ENCODE measurements at regions not wholly inside any gene's neighbourhood (a gene's known extent, or its start where the extent isn't known, plus 50 kb on each side); places are given as distances from the start of the nearest gene placed in this dataset.

DNA sequence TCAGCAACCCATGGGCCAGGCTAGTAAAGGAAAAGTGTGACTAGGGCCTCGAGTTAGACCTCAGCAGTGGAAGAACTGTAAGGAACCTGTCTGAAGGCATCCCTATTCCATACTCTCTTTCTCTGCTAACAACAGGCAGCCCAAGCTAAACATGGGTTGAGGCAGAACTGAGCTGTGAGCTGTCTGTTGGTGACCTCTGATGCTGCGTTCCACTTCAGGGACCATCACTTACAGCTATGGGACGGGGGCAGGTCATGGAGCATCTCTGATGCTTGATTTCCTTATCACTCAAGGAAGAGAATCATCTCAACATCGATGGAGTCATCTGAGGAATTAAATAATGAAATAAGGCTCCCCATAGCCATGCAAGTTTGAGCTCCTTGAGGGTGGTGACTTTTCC lies 174.8 kb downstream of the ACTL7B start:
- H3K27me3 ChIP-seq (ENCODE audit: insufficient read depth): no peaks in the 10 kb centered on the region
- Mint-ChIP-seq H3K27ac (no peak overlapping the region), H3K4me1 (peaks cover 22% of the 10 kb centered on the region), H3K27me3 (ENCODE audit: insufficient read depth, low read depth, poor library complexity) (peaks cover 3% of the 10 kb centered on the region), H3K4me3 (no peak overlapping the region), H3K36me3 (ENCODE audit: low read depth) (no peaks in the 10 kb centered on the region), H3K9me3 (peaks cover 3% of the 10 kb centered on the region; the same call in 2 of the 3 replicates)
- H3K79me2 ChIP-seq (replicated peaks; ENCODE audit: insufficient read depth): no peaks in the 10 kb centered on the region
- TF ChIP-seq, protein P1, sequence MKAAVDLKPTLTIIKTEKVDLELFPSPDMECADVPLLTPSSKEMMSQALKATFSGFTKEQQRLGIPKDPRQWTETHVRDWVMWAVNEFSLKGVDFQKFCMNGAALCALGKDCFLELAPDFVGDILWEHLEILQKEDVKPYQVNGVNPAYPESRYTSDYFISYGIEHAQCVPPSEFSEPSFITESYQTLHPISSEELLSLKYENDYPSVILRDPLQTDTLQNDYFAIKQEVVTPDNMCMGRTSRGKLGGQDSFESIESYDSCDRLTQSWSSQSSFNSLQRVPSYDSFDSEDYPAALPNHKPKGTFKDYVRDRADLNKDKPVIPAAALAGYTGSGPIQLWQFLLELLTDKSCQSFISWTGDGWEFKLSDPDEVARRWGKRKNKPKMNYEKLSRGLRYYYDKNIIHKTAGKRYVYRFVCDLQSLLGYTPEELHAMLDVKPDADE (IDR thresholded peaks at IDR 0.05): no peak
- no peak for TF ChIP-seq ZNF114 (CRISPR knock-in tag; IDR thresholded peaks at IDR 0.05)
- no peak for TF ChIP-seq CREB1 (CRISPR knock-in tag; IDR thresholded peaks at IDR 0.05; ENCODE audit: low read depth)
- TF ChIP-seq STAT1 (IDR thresholded peaks at IDR 0.05; ENCODE audit: unreplicated experiment): no peak
- no peak overlapping the region; the same call in 1 of the 2 replicates for H2AFZ ChIP-seq
- no peak overlapping the region for H3K27ac ChIP-seq (ENCODE audit: low read depth)
- H3K9me2 ChIP-seq (ENCODE audit: insufficient read depth): peaks cover 3% of the 10 kb centered on the region; the same call in 1 of the 2 replicates
- ATAC-seq (no peak), DNase-seq (ENCODE audit: low spot score) (no peak)
- peaks cover 7% of the 10 kb centered on the region; the same call in 1 of the 2 replicates for H3K4me1 ChIP-seq (ENCODE audit: insufficient read depth)
- H3F3A ChIP-seq (replicated peaks; ENCODE audit: low read depth): no peaks in the 10 kb centered on the region
- no peaks in the 10 kb centered on the region for H4K20me1 ChIP-seq (replicated peaks; ENCODE audit: insufficient read depth)
- no peak overlapping the region for H3K4me2 ChIP-seq
- H3K36me3 ChIP-seq (ENCODE audit: insufficient read depth): no peaks in the 10 kb centered on the region
- H3K4me3 ChIP-seq: no peak overlapping the region

DNA sequence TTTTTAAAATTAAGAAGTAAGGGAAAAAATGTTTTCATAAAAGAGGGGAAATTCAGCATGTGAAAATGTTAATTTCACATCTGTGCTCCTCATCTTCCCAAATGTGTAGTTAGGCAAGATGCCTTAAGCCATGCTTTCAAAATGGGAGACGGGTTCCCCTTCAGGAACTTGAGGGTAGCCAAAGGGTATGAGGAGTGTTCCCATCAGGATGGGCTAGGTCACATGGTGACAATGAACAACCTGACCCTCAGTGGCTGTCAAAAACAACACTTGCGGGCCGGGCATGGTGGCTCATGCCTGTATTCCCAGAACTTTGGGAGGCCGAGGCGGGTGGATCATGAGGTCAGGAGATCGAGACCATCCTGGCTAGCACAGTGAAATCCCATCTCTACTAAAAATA lies 178.0 kb downstream of the ACTL7B start:
- H3K27ac ChIP-seq (ENCODE audit: low read depth): no peak overlapping the region
- peaks cover 19% of the 10 kb centered on the region for H3K4me1 Mint-ChIP-seq
- no peak for TF ChIP-seq ZNF331 (CRISPR knock-in tag; IDR thresholded peaks at IDR 0.05; ENCODE audit: low read depth)
- TF ChIP-seq, protein P2, sequence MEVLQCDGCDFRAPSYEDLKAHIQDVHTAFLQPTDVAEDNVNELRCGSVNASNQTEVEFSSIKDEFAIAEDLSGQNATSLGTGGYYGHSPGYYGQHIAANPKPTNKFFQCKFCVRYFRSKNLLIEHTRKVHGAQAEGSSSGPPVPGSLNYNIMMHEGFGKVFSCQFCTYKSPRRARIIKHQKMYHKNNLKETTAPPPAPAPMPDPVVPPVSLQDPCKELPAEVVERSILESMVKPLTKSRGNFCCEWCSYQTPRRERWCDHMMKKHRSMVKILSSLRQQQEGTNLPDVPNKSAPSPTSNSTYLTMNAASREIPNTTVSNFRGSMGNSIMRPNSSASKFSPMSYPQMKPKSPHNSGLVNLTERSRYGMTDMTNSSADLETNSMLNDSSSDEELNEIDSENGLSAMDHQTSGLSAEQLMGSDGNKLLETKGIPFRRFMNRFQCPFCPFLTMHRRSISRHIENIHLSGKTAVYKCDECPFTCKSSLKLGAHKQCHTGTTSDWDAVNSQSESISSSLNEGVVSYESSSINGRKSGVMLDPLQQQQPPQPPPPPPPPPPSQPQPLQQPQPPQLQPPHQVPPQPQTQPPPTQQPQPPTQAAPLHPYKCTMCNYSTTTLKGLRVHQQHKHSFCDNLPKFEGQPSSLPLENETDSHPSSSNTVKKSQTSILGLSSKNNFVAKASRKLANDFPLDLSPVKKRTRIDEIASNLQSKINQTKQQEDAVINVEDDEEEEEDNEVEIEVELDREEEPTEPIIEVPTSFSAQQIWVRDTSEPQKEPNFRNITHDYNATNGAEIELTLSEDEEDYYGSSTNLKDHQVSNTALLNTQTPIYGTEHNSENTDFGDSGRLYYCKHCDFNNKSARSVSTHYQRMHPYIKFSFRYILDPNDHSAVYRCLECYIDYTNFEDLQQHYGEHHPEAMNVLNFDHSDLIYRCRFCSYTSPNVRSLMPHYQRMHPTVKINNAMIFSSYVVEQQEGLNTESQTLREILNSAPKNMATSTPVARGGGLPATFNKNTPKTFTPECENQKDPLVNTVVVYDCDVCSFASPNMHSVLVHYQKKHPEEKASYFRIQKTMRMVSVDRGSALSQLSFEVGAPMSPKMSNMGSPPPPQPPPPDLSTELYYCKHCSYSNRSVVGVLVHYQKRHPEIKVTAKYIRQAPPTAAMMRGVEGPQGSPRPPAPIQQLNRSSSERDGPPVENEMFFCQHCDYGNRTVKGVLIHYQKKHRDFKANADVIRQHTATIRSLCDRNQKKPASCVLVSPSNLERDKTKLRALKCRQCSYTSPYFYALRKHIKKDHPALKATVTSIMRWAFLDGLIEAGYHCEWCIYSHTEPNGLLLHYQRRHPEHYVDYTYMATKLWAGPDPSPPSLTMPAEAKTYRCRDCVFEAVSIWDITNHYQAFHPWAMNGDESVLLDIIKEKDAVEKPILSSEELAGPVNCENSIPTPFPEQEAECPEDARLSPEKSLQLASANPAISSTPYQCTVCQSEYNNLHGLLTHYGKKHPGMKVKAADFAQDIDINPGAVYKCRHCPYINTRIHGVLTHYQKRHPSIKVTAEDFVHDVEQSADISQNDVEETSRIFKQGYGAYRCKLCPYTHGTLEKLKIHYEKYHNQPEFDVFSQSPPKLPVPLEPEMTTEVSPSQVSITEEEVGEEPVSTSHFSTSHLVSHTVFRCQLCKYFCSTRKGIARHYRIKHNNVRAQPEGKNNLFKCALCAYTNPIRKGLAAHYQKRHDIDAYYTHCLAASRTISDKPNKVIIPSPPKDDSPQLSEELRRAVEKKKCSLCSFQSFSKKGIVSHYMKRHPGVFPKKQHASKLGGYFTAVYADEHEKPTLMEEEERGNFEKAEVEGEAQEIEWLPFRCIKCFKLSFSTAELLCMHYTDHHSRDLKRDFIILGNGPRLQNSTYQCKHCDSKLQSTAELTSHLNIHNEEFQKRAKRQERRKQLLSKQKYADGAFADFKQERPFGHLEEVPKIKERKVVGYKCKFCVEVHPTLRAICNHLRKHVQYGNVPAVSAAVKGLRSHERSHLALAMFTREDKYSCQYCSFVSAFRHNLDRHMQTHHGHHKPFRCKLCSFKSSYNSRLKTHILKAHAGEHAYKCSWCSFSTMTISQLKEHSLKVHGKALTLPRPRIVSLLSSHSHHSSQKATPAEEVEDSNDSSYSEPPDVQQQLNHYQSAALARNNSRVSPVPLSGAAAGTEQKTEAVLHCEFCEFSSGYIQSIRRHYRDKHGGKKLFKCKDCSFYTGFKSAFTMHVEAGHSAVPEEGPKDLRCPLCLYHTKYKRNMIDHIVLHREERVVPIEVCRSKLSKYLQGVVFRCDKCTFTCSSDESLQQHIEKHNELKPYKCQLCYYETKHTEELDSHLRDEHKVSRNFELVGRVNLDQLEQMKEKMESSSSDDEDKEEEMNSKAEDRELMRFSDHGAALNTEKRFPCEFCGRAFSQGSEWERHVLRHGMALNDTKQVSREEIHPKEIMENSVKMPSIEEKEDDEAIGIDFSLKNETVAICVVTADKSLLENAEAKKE (CRISPR knock-in tag; IDR thresholded peaks at IDR 0.05): no peak
- TF ChIP-seq, protein P3, sequence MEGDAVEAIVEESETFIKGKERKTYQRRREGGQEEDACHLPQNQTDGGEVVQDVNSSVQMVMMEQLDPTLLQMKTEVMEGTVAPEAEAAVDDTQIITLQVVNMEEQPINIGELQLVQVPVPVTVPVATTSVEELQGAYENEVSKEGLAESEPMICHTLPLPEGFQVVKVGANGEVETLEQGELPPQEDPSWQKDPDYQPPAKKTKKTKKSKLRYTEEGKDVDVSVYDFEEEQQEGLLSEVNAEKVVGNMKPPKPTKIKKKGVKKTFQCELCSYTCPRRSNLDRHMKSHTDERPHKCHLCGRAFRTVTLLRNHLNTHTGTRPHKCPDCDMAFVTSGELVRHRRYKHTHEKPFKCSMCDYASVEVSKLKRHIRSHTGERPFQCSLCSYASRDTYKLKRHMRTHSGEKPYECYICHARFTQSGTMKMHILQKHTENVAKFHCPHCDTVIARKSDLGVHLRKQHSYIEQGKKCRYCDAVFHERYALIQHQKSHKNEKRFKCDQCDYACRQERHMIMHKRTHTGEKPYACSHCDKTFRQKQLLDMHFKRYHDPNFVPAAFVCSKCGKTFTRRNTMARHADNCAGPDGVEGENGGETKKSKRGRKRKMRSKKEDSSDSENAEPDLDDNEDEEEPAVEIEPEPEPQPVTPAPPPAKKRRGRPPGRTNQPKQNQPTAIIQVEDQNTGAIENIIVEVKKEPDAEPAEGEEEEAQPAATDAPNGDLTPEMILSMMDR (conservative IDR thresholded peaks at IDR 0.05; ENCODE audit: low read depth in 2 of 2): no peak
- no peak for TF ChIP-seq ZNF114 (CRISPR knock-in tag; IDR thresholded peaks at IDR 0.05)
- TF ChIP-seq NANOG (IDR thresholded peaks at IDR 0.05; ENCODE audit: borderline replicate concordance): no peak
- TF ChIP-seq, protein P1 (IDR thresholded peaks at IDR 0.05): no peak
- TF ChIP-seq JUNB (IDR thresholded peaks at IDR 0.05; ENCODE audit: unreplicated experiment): no peak
- no peak for TF ChIP-seq STAT1 (IDR thresholded peaks at IDR 0.05; ENCODE audit: unreplicated experiment)
- no peak for TF ChIP-seq EZH2phosphoT487 (IDR thresholded peaks at IDR 0.05; ENCODE audit: unreplicated experiment)
- no peak for TF ChIP-seq EZH2 (IDR thresholded peaks at IDR 0.05; ENCODE audit: low read depth, unreplicated experiment)
- TF ChIP-seq POLR2AphosphoS5 (IDR thresholded peaks at IDR 0.05; ENCODE audit: low read depth): no peak
- no peak for TF ChIP-seq CREB1 (CRISPR knock-in tag; IDR thresholded peaks at IDR 0.05; ENCODE audit: low read depth)

More for the DNA sequence above, 178.0 kb downstream of the ACTL7B start:
- no peaks in the 10 kb centered on the region for H3K36me3 ChIP-seq (ENCODE audit: insufficient read depth)
- no peaks in the 10 kb centered on the region for H3F3A ChIP-seq (replicated peaks; ENCODE audit: low read depth)
- peaks cover 2% of the 10 kb centered on the region for H3K27me3 Mint-ChIP-seq (ENCODE audit: insufficient read depth, low read depth, poor library complexity)
- H4K20me1 ChIP-seq (replicated peaks; ENCODE audit: insufficient read depth): no peaks in the 10 kb centered on the region
- H3K4me1 ChIP-seq (ENCODE audit: insufficient read depth): peaks cover 7% of the 10 kb centered on the region; the same call in 1 of the 2 replicates
- H2AFZ ChIP-seq: no peak overlapping the region
- peaks cover 7% of the 10 kb centered on the region; the same call in 1 of the 2 replicates for H3K9me2 ChIP-seq (ENCODE audit: insufficient read depth)
- H3K4me3 Mint-ChIP-seq: no peak overlapping the region
- H3K27ac Mint-ChIP-seq: no peak overlapping the region
- DNase-seq (ENCODE audit: low spot score): no peak
- H3K9me3 Mint-ChIP-seq: no peaks in the 10 kb centered on the region
- H3K27me3 ChIP-seq (ENCODE audit: insufficient read depth): no peaks in the 10 kb centered on the region
- H3K4me2 ChIP-seq: no peak overlapping the region
- H3K36me3 Mint-ChIP-seq (ENCODE audit: low read depth): no peaks in the 10 kb centered on the region
- H3K79me2 ChIP-seq (replicated peaks; ENCODE audit: insufficient read depth): no peaks in the 10 kb centered on the region
- no peak overlapping the region for H3K4me3 ChIP-seq
- ATAC-seq: no peak

All from GM23338 (cell line).